ENCODE measurements at regions not wholly inside any gene's neighbourhood (a gene's known extent, or its start where the extent isn't known, plus 50 kb on each side); places are given as distances from the start of the nearest gene placed in this dataset.
"Not testable (repeated sequence)": the region's sequence is repeated elsewhere in the genome, so short reads cannot be mapped to it uniquely, and the experiment has no call there.

- H3K9me1 ChIP-seq (ENCODE audit: control insufficient read depth, insufficient read depth, low read length); intact Hi-C loops (cut with micrococcal nuclease); H3K79me2 ChIP-seq (ENCODE audit: control insufficient read depth, insufficient read depth, low read length); FAIRE-seq; ATAC-seq; H3K4me1 ChIP-seq (replicated peaks in 1 of 2; ENCODE audit: control insufficient read depth in 2 of 2, insufficient read depth in 2 of 2, low read length in 2 of 2); H4K20me1 ChIP-seq (replicated peaks; ENCODE audit: control insufficient read depth, insufficient read depth, low read length); H3K36me3 ChIP-seq (ENCODE audit: control insufficient read depth, insufficient read depth, low read length); H3K9me3 ChIP-seq (replicated peaks; ENCODE audit: control insufficient read depth, insufficient read depth, low read depth, low read length); POLR2A ChIA-PET; in situ Hi-C loops (cut with MboI); H3K4me2 ChIP-seq (ENCODE audit: insufficient read depth, low read length); H3K27ac ChIP-seq (ENCODE audit: extremely low read depth, low read depth, low read length); DNase-seq (ENCODE audit: extremely low read depth in 1 of 4, low spot score in 3 of 4); H3K4me3 ChIP-seq; H3K27me3 ChIP-seq (ENCODE audit: control insufficient read depth in 2 of 2, insufficient read depth in 2 of 2, low read length in 2 of 2); H2AFZ ChIP-seq (ENCODE audit: low read depth, low read length); CTCF ChIA-PET (ENCODE audit: low intra/inter-chr PET ratio); H3K9ac ChIP-seq (ENCODE audit: insufficient read depth in 1 of 2, low read depth in 2 of 2, low read length in 2 of 2); BruUV-seq (replicated peaks): not testable (repeated sequence)
- 5% methylated on average over 7 of the region's 11 CpGs for WGBS (ENCODE audit: insufficient coverage, low coverage, missing lambda C conversion rate)
Measured at GRCh38 chr12:8282181-8282580, 54.8 kb upstream of the FAM90A1 start.

- H3K9me1 ChIP-seq (ENCODE audit: control insufficient read depth, insufficient read depth, low read length); BruUV-seq (replicated peaks); POLR2A ChIA-PET; in situ Hi-C loops (cut with MboI); H2AFZ ChIP-seq (ENCODE audit: low read depth, low read length); H3K4me2 ChIP-seq (ENCODE audit: insufficient read depth, low read length); H3K9me3 ChIP-seq (replicated peaks; ENCODE audit: control insufficient read depth, insufficient read depth, low read depth, low read length); DNase-seq (ENCODE audit: extremely low read depth in 1 of 4, low spot score in 3 of 4); H3K27me3 ChIP-seq (ENCODE audit: control insufficient read depth in 2 of 2, insufficient read depth in 2 of 2, low read length in 2 of 2); H3K79me2 ChIP-seq (ENCODE audit: control insufficient read depth, insufficient read depth, low read length); CTCF ChIA-PET (ENCODE audit: low intra/inter-chr PET ratio); intact Hi-C loops (cut with micrococcal nuclease); H3K4me1 ChIP-seq (replicated peaks in 1 of 2; ENCODE audit: control insufficient read depth in 2 of 2, insufficient read depth in 2 of 2, low read length in 2 of 2); H3K4me3 ChIP-seq; FAIRE-seq; H3K36me3 ChIP-seq (ENCODE audit: control insufficient read depth, insufficient read depth, low read length); ATAC-seq; H3K9ac ChIP-seq (ENCODE audit: insufficient read depth in 1 of 2, low read depth in 2 of 2, low read length in 2 of 2); H3K27ac ChIP-seq (ENCODE audit: extremely low read depth, low read depth, low read length); H4K20me1 ChIP-seq (replicated peaks; ENCODE audit: control insufficient read depth, insufficient read depth, low read length): not testable (repeated sequence)
- 7% methylated on average over 8 of the region's 10 CpGs for WGBS (ENCODE audit: insufficient coverage, low coverage, missing lambda C conversion rate)
Measured at GRCh38 chr12:8285681-8286080, 58.3 kb upstream of the FAM90A1 start.

- in situ Hi-C loops (cut with MboI); H3K9me1 ChIP-seq (ENCODE audit: control insufficient read depth, insufficient read depth, low read length); H3K9ac ChIP-seq (ENCODE audit: insufficient read depth in 1 of 2, low read depth in 2 of 2, low read length in 2 of 2); BruUV-seq (replicated peaks); H3K4me2 ChIP-seq (ENCODE audit: insufficient read depth, low read length); H3K27ac ChIP-seq (ENCODE audit: extremely low read depth, low read depth, low read length); CTCF ChIA-PET (ENCODE audit: low intra/inter-chr PET ratio); H3K36me3 ChIP-seq (ENCODE audit: control insufficient read depth, insufficient read depth, low read length); H4K20me1 ChIP-seq (replicated peaks; ENCODE audit: control insufficient read depth, insufficient read depth, low read length); FAIRE-seq; DNase-seq (ENCODE audit: extremely low read depth in 1 of 4, low spot score in 3 of 4); H3K79me2 ChIP-seq (ENCODE audit: control insufficient read depth, insufficient read depth, low read length); H2AFZ ChIP-seq (ENCODE audit: low read depth, low read length); H3K27me3 ChIP-seq (ENCODE audit: control insufficient read depth in 2 of 2, insufficient read depth in 2 of 2, low read length in 2 of 2); H3K4me1 ChIP-seq (replicated peaks in 1 of 2; ENCODE audit: control insufficient read depth in 2 of 2, insufficient read depth in 2 of 2, low read length in 2 of 2); ATAC-seq; intact Hi-C loops (cut with micrococcal nuclease); POLR2A ChIA-PET; H3K9me3 ChIP-seq (replicated peaks; ENCODE audit: control insufficient read depth, insufficient read depth, low read depth, low read length); H3K4me3 ChIP-seq: not testable (repeated sequence)
- WGBS (ENCODE audit: insufficient coverage, low coverage, missing lambda C conversion rate): 19% methylated on average over 6 of the region's 11 CpGs
Measured at GRCh38 chr12:8291764-8292163, 64.3 kb upstream of the FAM90A1 start.

GRCh38 chr12:8294662-8295061 is 67.2 kb upstream of the FAM90A1 start:
- H3K36me3 ChIP-seq (ENCODE audit: control insufficient read depth, insufficient read depth, low read length); H4K20me1 ChIP-seq (replicated peaks; ENCODE audit: control insufficient read depth, insufficient read depth, low read length); H3K27me3 ChIP-seq (ENCODE audit: control insufficient read depth in 2 of 2, insufficient read depth in 2 of 2, low read length in 2 of 2); CTCF ChIA-PET (ENCODE audit: low intra/inter-chr PET ratio); intact Hi-C loops (cut with micrococcal nuclease); POLR2A ChIA-PET; DNase-seq (ENCODE audit: extremely low read depth in 1 of 4, low spot score in 3 of 4); H3K4me3 ChIP-seq; ATAC-seq; H3K9me1 ChIP-seq (ENCODE audit: control insufficient read depth, insufficient read depth, low read length); H3K4me1 ChIP-seq (replicated peaks in 1 of 2; ENCODE audit: control insufficient read depth in 2 of 2, insufficient read depth in 2 of 2, low read length in 2 of 2); BruUV-seq (replicated peaks); H3K9me3 ChIP-seq (replicated peaks; ENCODE audit: control insufficient read depth, insufficient read depth, low read depth, low read length); in situ Hi-C loops (cut with MboI); H3K27ac ChIP-seq (ENCODE audit: extremely low read depth, low read depth, low read length); H3K9ac ChIP-seq (ENCODE audit: insufficient read depth in 1 of 2, low read depth in 2 of 2, low read length in 2 of 2); H3K79me2 ChIP-seq (ENCODE audit: control insufficient read depth, insufficient read depth, low read length); H2AFZ ChIP-seq (ENCODE audit: low read depth, low read length); H3K4me2 ChIP-seq (ENCODE audit: insufficient read depth, low read length); FAIRE-seq: not testable (repeated sequence)
- 5% methylated on average over 4 of the region's 7 CpGs for WGBS (ENCODE audit: insufficient coverage, low coverage, missing lambda C conversion rate)
